ENCODE measurements at regions not wholly inside any gene's neighbourhood (a gene's known extent, or its start where the extent isn't known, plus 50 kb on each side); places are given as distances from the start of the nearest gene placed in this dataset.

DNA sequence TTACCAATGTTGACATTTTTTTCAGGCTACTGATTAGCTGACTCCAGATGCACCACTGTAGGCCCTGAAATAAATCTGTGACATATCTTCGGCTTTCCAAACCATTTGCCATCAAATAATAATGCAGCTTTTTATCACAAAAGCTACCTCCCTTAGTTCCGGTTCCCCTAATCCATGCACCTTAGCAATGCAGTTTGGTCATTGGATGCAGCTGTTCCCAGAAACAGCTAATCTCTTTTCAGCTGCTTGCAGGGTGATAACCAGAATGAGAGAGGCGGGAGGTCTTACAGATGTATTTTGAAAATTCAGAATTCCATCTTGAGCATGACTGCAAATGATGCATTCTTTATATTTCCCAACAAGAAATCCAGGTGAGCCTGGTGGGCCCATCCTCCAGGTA lies 646.2 kb downstream of the SOX5 start:
- ATAC-seq, result no peak
- no peaks in the 10 kb centered on the region for H3K36me3 ChIP-seq
- no peak overlapping the region for H3K4me3 ChIP-seq
- H3K27ac ChIP-seq, result no peak overlapping the region
- intact Hi-C loops (cut with DNase I), result no loop called here
- DNase-seq, result no peak
- TF ChIP-seq, protein P1, sequence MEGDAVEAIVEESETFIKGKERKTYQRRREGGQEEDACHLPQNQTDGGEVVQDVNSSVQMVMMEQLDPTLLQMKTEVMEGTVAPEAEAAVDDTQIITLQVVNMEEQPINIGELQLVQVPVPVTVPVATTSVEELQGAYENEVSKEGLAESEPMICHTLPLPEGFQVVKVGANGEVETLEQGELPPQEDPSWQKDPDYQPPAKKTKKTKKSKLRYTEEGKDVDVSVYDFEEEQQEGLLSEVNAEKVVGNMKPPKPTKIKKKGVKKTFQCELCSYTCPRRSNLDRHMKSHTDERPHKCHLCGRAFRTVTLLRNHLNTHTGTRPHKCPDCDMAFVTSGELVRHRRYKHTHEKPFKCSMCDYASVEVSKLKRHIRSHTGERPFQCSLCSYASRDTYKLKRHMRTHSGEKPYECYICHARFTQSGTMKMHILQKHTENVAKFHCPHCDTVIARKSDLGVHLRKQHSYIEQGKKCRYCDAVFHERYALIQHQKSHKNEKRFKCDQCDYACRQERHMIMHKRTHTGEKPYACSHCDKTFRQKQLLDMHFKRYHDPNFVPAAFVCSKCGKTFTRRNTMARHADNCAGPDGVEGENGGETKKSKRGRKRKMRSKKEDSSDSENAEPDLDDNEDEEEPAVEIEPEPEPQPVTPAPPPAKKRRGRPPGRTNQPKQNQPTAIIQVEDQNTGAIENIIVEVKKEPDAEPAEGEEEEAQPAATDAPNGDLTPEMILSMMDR (IDR thresholded peaks at IDR 0.05), result no peak
- no peaks in the 10 kb centered on the region for H3K4me1 ChIP-seq
- H3K9me3 ChIP-seq, result peaks cover 0 to 5% of the 10 kb centered on the region in 2 donors
- H3K27me3 ChIP-seq, result no peaks in the 10 kb centered on the region

DNA sequence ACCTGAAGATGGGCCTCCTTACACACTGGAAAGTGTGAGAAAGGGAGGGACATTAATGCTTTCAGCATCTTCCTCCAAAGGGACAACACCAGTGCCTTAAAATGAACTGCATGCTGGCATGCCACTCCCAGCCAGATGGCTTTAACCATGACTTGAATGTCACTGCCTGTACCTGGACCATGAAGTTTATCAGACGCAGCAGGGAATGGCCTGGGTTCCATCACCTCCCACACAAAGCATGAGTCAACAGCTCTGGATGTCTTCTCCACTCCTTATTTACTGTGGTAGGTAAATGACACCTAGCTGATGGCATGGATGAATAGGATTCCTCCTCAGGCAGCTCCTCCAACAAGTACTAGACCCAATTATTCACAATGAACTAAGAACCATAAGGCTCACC lies 645.6 kb downstream of the SOX5 start:
- TF ChIP-seq, protein P1 (IDR thresholded peaks at IDR 0.05), result no peak
- Histone ChIP-seq H3K4me3 (no peak overlapping the region), H3K36me3 (no peaks in the 10 kb centered on the region), H3K4me1 (no peaks in the 10 kb centered on the region), H3K9me3 (peaks cover 0 to 8% of the 10 kb centered on the region in 2 donors), H3K27me3 (no peaks in the 10 kb centered on the region), H3K27ac (no peak overlapping the region)
- no peak for DNase-seq
- no peak for ATAC-seq
- intact Hi-C loops (cut with DNase I), result no loop called here

DNA sequence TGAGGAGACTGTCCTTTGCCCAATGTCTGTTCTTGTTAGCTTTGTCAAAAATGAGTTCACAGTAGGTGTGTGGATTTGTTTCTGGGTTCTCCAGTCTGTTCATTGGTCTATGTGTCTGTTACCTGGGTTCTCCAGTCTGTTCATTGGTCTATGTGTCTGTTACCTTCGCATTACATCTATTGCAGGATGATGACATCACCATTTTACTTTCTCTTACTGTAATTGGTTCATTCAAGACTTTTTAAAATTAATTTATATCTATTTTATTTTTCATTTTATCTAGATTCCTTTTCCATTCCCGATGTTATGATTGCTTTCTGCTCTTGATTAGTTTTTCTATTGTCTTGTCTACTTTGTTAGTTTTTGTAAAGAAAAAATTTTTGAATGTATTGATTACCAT lies 615.5 kb downstream of the SOX5 start:
- no peak overlapping the region for H3K27ac ChIP-seq
- no peak overlapping the region for H3K4me3 ChIP-seq
- intact Hi-C loops (cut with DNase I), result no loop called here
- H3K4me1 ChIP-seq, result no peaks in the 10 kb centered on the region
- TF ChIP-seq, protein P1 (IDR thresholded peaks at IDR 0.05), result no peak
- H3K27me3 ChIP-seq, result no peaks in the 10 kb centered on the region
- DNase-seq (no peak), ATAC-seq (no peak)
- H3K36me3 ChIP-seq, result no peaks in the 10 kb centered on the region
- H3K9me3 ChIP-seq, result peaks cover 0 to 4% of the 10 kb centered on the region in 2 donors

DNA sequence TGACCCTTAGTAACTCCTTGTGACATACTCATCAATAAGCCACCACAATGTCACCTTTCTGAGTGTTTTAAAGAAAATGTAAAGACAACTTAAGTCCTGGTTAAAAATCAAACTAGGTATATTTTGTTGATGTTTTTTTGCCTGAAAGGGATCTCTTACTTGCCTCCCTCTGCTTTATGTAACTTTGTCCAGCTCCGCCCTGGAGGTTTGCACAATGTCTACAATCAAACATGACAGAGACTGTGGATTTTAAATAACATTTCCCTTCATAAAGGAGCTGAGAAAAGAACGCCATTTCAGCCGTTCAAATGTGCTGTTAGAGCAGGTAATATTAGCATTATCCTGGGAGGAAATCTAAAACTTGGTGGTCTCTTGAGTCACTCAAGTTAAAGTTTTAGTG lies 613.9 kb downstream of the SOX5 start:
- ATAC-seq (no peak), DNase-seq (no peak)
- no peaks in the 10 kb centered on the region for H3K27me3 ChIP-seq
- H3K27ac ChIP-seq, result no peak overlapping the region
- no peaks in the 10 kb centered on the region for H3K36me3 ChIP-seq
- intact Hi-C loops (cut with DNase I), result no loop called here
- TF ChIP-seq, protein P1 (IDR thresholded peaks at IDR 0.05), result no peak
- H3K4me1 ChIP-seq, result no peaks in the 10 kb centered on the region
- H3K9me3 ChIP-seq, result peaks cover 0 to 2% of the 10 kb centered on the region in 2 donors
- no peak overlapping the region for H3K4me3 ChIP-seq

DNA sequence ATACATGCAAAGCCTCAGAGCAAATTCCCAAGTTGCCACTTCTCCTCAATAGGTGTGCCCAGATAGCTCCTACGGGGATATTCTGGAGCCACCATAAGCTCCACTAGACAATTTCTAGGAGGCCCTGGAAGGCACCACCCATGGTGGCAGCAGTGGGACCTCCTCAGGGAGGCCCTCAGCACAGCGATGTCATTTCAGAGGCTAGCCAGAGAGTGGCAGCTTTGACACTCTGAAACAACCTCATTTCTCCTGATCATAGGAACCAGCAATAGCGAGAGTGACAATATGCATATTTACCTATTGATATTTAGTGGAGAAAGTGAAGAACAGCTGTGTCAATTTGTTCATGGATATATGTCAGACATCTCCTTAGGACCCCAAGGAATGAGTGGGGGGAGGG lies 612.3 kb downstream of the SOX5 start:
- no peaks in the 10 kb centered on the region for H3K27me3 ChIP-seq
- no peaks in the 10 kb centered on the region for H3K4me1 ChIP-seq
- H3K27ac ChIP-seq, result no peak overlapping the region
- H3K36me3 ChIP-seq, result no peaks in the 10 kb centered on the region
- ATAC-seq (no peak), DNase-seq (no peak)
- H3K4me3 ChIP-seq, result no peak overlapping the region
- intact Hi-C loops (cut with DNase I), result no loop called here
- TF ChIP-seq, protein P1 (IDR thresholded peaks at IDR 0.05), result no peak
- no peaks in the 10 kb centered on the region for H3K9me3 ChIP-seq

Measured in left lung (tissue), 4 donors.